ENCODE measurements at regions not wholly inside any gene's neighbourhood (a gene's known extent, or its start where the extent isn't known, plus 50 kb on each side); places are given as distances from the start of the nearest gene placed in this dataset.
"Not testable (repeated sequence)": the region's sequence is repeated elsewhere in the genome, so short reads cannot be mapped to it uniquely, and the experiment has no call there.

DNA sequence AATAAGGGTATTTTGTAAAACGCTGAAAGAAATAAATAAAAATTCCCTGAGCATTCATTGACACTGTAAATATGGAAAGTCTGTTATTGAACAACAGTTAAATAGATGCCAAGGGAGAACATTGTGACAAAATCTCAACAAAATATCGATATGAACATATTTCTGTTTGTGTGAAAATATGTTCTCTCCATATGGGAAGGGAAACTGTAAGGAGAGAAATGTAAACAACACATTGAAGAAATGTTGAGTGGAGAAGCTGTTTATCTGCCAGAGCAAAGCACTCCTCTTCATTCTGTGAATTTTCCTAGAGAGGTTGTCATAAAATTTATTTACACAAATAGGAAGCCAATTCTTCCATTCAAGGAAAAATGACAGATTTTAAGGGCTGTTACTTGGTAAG, 57.1 kb upstream of the EOMES start:
- no peak for DNase-seq (ENCODE audit: low read depth in 2 of 2)

DNA sequence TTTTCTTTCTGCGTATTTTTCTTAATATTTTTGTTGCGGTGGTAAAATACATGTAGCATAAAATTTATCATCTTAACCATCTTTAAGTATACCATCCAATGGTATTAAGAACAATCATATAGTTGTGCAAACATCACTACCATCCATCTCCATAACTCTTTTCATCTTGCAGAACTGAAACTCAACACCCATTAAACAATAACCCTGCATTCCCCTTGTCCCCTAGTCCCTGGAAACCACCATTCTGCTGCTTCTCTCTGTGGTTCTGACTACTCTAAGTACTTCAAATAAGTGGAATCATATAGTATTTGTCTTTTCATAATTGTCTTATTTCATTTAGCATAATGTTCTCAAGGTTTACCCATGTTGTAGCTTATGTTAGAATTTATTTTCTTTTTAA, 67.3 kb upstream of the EOMES start:
- no peak for DNase-seq (ENCODE audit: low read depth in 2 of 2)

DNA sequence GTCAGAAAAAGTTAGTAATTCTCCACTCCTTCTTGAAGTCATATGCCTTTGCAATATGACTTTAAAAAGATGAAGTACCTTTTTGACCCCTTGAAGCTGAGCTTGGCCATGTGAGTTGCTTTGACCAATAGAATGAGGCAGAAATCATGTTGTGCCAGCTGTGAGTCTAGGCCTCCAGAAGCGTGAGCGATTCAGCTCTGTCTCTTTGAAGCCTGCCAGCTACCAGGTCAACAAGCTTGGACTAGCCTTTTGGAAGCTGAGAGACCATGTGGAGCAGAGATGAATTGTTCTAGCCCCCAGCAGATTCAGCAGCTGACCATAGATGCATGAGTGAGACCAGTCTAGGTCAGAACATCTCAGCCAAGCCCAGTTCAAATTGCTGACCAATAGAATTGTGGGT, 69.8 kb upstream of the EOMES start:
- no peak for DNase-seq (ENCODE audit: low read depth in 2 of 2)

DNA sequence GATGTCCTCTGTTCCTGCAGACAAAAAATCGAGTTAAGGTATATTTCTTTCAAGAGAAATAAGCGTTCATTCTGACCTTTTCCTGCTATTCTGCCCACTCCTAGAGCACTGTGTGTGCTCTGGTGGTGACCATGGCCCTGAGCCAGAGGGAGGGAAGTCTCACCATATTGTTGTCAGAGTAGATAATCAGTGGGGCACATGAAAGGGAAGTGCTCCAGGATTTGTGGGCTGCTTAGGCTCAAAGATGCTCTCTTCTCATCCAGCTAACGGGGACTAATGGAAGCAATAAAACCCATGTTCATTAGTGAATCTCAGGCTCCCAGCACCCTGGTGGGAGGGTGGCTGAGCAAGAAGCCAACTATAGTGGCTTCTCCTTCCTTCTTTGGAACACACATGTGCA, 70.7 kb upstream of the EOMES start:
- DNase-seq (ENCODE audit: low read depth in 2 of 2) = no peak

DNA sequence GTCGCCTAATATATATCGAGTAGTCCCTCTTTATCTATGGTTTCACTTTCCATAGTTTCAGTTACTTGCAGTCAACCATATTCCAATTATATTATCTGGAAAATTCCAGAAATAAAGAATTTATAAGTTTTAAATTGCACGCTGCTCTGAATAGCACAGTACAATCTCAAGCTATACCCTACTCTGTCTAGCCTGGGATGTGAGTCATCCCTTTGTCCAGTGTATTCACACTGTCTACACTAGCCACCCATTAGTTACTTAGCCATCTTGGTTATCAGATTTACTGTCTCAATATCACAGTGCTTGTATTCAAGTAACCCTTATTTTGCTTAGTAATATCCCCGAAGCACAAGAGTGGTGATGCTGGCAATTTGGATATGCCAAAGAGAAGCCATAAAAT, 72.1 kb upstream of the EOMES start:
- no peak for DNase-seq (ENCODE audit: low read depth in 2 of 2)

DNA sequence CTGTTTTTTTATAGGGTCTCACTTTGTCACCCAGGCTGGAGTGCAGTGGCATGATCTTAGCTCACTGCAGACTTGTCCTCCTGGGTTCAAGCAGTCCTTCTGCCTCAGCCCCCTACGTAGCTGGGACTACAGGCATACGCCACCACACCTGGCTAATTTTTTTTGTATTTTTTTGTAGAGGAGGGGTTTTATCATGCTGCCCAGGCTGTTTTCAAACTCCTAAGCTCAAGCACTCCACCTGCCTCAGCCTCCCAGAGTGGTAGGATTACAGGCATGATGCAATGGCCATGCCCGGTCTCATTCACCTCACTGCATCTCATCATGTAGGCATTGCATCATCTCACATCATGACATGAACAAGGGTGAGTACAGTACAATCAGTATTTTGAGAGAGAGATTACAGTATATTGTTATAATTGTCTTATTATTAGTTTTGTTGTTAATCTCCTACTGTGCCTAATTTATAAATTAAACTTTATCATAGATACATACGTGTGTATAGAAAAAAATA, 74.3 kb upstream of the EOMES start:
- DNase-seq (ENCODE audit: low read depth in 2 of 2) = no peak

DNA sequence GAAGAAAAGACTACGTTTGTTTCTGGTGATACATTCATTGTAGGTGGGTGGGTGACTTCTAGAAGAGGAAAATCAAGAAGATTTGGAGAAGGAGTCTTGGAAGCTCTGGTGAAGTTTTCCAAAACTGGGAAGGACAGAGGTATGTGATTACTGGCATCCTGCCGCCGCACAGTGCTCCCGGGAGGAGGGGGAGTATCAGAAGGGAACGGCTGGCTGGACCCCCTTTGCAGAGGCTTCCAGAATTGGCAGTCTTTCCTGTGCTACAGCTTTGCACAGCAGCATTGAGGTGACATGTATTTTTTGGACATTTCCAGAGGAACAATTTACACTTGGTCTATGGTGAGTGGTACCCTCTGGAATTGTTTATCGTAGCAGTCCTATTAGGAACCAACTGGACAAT, 75.7 kb upstream of the EOMES start:
- DNase-seq (ENCODE audit: low read depth in 2 of 2) = no peak

DNA sequence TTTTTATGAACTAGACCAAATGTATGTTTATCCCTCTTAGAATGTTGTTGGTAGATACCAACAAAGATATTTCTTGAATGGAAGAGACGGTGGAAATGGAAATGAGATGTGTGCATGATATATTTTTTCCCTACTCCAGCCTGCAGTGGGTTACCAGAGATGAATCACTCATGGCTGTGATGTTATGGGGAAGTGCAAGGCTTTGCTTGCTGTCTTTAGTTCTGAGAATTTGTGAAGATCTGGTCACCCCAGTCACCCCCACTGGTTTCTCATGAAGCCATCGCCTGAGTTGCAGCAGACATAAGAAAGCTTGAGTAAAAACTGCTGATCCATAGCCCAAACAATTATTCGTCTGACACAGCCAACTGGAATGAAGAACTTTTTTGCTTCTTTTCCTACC, 78.1 kb upstream of the EOMES start:
- no peak for DNase-seq (ENCODE audit: low read depth in 2 of 2)

DNA sequence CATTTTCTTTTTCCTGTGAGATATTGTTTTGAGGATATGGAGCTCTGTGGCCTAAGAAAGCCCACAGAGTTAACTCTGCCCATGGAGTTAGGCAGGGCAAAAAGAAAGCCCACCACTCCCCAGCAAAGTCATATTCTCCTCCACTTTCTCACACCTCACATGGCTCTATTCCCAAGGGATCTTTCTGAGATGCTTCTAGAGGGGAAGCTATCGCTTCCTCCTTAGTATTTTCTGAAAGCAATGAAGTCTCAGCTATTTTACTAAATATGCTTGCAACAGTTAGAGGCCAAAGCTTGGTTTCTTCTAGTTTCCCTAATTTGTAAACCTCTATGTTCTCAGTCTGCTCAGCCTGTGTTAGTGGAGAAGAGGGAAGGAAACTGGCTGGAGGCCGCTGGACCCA, 80.3 kb upstream of the EOMES start:
- DNase-seq (ENCODE audit: low read depth in 2 of 2) = no peak

DNA sequence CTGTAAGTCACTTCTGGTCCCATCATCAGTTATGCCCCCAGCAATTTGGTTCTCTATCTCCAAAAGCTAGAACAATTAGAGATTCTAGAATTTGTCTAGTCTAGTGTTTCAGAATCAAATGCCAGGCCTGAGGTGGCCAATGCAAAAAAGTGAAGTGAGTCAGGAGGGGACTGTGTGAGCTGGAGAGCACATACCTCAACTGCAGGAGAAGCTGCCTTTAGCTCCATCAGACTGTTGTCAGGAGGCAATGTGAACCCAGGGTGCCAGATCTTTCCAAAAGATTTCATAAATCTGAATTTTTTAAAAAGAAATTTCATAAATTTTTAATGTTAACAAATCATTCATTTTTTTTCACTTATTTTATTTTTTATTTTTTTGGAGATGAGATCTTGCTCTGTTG, 80.7 kb upstream of the EOMES start:
- DNase-seq (ENCODE audit: low read depth in 2 of 2) = no peak

DNA sequence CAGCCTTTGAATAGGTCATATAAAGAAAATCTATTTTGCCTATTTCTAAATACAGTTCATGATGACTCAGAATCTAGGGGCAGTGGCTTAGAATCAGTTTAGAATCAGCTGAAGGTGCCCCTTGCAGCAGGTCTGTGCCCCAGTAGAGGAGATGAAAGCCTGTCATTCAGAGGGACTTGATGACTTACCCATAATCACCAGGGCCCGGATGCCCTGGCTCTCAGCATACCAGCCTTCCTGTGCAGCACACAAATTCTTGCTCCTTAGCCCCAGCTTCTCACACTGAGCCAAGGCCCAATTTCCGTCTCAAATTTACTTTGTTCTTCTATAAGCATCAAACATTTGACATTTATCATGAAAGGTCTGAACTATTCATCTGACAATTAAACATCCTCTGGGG, 83.2 kb upstream of the EOMES start:
- no peak for DNase-seq (ENCODE audit: low read depth in 2 of 2)

DNA sequence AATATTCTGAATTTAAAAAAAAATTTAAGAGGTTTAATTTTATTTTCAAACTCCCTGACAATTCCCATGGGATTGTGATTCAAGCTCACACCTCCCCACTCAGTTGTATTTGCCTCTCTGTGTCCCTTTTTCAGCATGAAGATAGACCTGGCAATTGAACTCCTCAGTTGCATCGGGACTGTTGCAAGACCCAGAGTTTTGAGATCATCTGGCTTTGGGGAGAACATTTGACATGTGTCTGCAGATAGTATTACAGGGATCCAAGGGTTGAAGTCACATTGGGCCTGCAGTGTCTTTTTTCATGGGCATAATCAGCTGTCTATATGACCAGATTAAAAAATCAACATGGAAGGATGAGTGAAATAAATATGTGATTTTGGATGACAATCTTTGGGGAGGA, 91.1 kb upstream of the EOMES start:
- DNase-seq (ENCODE audit: low read depth in 2 of 2) = no peak

DNA sequence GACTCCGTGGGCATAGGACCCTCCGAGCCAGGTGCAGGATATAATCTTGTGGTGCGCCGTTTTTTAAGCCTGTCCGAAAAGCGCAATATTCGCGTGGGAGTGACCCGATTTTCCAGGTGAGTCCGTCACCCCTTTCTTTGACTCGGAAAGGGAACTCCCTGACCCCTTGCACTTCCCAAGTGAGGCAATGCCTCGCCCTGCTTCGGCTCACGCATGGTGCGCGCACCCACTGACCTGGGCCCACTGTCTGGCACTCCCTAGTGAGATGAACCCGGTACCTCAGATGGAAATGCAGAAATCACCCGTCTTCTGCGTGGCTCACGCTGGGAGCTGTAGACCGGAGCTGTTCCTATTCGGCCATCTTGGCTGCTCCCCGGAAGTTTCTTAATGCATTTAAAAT, 99.5 kb upstream of the EOMES start:
- DNase-seq (ENCODE audit: low read depth in 2 of 2) = not testable (repeated sequence)

DNA sequence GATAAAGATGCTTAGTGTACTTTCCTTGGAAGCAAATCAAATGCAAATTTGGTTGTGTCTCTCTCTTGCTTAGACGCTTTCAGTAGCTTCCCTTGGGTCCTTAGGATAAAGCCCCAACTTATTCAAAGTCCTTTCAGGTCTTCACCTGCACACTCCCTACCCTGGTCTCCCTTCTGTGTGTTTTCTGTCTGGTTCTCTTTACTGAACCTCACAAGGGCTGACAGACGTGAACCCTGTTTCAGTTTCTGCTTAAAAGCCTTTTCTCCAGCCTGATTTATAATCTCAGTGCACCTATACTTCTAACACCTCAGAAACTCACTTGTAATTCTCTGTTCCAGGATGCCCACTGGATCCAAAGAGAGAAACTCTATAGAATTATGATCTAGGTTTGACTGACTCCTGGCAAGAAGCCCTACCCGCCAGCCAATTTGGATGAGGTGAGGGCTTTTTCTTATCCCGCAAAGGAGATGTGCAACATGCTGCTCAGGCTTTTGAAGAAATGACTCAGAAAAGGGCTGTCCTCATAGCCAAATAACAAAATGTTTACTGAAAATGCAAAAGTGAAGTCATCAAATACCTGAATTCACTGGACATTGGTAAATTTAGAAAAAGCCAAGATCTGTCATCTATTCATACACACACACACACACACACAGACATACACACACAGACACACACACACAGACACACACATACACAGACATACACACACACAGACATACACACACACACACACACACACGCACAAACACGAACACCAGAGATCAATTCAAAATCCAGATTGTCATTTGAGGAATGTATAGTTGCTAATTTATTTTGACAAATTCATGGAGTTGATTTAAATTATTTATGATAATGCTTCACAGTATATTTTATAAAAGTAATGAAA, 102.4 kb upstream of the EOMES start:
- no peak for DNase-seq (ENCODE audit: low read depth in 2 of 2)

DNA sequence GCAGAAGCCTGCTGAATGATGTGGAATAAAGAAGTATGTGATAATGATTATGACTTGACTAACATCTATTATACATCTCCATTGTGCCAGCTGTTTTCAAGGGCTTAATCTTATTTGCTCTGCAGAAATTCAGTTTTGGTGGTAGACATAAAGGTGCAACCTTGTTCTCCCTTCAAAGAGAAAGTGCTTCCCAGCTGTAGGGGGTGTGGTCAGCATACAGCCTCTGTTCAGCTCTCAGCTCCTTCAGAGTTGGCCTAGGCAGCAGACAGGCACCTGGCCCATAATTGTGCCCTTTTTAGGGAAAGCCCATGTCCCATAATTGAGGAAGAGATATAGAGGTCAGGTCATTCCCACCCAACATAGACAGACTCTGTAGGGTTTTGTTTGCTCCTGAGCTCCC, 104.3 kb upstream of the EOMES start:
- no peak for DNase-seq (ENCODE audit: low read depth in 2 of 2)

DNA sequence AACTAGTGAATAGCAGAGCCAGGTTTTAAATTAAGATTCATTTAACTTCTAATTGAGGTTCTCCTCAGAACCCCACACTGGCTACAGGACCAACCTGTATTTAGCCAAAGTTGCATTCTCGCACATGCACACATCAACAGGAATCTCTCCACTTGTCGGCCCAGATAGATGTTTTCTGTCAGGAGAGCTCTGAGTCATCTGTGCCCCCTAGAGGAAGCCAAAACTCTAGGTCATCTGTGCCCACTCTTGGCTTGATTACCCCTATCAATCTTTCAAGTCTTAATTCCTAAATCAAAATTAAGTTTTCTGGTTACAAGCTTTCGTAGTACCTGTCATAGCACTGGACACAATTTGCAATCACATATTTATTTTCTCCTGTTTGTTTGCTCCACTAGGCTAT, 104.9 kb upstream of the EOMES start:
- no peak for DNase-seq (ENCODE audit: low read depth in 2 of 2)

DNA sequence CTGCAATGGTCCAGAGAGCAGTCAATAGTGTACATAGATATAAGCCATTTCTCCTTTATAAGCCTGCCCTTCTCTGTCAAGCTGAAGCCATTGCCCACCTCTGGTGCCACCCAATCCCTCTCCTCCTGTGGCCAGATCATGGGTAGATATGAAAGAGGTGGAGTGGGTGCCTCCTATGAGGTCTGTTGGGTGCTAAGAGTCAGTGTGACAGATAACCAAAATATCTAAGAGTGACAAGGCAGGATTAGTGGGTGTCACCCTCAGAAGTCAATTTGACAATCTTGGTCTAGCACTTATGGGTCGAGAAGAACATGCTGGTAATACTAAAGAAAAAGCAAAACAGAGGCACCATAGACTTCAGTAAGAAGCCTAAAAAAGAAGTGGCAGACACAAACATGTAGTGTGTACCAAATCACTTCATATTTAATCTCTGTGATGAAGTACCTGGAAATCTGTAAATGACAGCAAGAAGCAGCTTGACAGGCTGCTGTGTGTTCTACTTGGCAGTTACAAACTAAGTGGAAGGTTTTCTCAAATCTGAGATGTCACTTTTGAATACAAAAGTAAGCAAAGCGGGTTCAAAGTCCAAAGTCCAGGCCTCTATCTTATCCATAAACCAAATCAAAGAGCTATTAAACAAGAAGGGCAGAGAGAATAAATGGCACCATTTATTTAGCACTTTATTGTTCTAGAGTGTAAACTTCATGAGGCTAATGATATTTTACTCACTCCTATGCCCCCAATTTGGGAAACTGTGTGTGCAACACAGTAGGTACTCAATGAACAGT, 118.9 kb upstream of the EOMES start:
- no peak for DNase-seq (ENCODE audit: low read depth in 2 of 2)

DNA sequence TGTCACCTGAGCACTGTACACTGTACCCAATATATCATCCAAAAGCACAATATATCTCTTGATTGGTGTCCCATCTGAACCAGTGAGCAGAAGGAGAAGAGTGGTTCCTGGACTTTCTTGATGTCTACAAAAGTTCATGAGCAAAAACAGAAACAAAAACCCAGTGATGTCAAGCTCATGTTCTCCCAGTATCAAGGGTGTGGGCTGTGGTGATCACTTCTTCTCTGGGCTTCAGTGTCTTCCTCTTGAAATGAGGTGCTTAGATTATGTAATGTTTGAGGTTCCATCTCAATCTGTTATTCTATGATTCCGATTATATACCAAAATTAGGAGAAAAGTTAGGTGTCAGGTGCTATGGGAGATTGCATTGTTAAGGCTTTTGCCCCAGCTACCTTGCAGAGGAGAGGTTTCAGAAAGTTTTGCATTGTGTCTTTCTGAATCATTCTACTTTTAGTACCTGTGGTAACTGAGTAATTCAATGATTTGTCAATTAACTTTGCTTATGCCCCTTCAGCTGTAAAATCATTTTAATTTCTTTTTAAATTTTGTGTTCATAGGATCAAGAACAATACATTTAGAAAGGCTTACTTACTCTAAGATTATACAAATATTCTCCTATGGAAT, 122.0 kb upstream of the EOMES start:
- DNase-seq (ENCODE audit: low read depth in 2 of 2) = no peak

DNA sequence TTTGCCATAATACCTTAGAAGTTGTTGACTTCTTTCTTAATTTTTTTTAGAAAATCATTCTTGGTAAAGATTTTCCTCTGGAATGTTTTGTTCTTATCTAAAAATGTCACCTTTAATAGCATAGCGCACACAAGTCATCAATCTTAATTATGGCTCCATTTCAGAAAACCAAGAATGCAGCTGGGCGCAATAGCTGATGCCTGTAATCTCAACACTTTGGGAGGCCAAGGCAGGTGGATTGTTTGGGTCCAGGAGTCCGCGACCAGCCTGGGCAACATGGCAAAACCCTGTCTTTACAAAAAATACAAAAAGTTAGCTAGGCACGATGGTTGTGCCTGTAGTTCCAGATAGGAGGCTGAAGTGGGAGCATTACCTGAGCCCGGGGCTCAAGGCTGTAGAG, 125.6 kb upstream of the EOMES start:
- no peak for DNase-seq (ENCODE audit: low read depth in 2 of 2)

DNA sequence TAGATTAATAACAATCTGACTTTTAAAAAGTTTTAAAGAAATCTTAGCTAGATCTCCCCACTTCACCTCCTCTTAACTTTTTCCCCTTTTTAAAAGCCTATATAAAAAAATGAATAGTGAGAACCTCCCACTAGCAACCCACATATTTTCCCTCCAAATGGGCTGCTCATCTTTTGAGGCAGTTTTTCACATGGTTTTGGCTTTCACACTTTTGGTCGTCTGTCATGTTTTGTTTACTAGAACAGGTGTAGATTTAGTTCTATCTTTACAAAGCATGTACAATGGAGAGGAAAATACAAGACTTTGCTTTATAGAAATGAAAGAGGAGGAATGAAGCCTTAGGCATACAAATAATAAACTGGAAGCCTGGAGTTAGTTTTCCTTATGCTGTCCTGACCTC, 126.7 kb upstream of the EOMES start:
- no peak for DNase-seq (ENCODE audit: low read depth in 2 of 2)

DNA sequence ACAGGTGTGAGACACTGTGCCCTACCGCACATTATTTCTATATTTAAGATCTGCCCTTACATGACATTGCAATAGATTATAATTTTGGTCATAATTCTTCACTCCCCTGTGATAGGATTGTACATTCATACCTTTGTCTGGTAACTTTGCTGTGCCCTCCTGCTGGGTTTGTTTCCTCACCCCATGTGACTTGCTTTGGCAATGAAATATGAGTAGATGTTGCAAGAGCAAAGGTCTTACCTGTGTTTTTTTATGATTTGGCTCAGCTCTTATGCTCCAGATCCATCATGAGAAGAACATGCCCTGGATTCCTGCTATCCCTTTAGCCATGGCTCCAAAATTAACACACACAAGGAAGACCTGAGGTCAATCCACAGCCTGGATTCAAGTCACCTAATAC, 137.7 kb upstream of the EOMES start:
- DNase-seq (ENCODE audit: low read depth in 2 of 2) = no peak

Measured in stimulated activated CD4-positive, alpha-beta T cell treated with anti-CD3 and anti-CD28 coated beads, Interleukin-1b, Interleukin-23, amount 100 ng/mL, for 1 hour (primary cell).